Astrocyte of the spinal cord (primary cell): ENCODE measurements at regions not wholly inside any gene's neighbourhood (a gene's known extent, or its start where the extent isn't known, plus 50 kb on each side); places are given as distances from the start of the nearest gene placed in this dataset.

Experiments used
- DNase-seq: peaks from one replicate; pipeline ENCODE4 v3.0.0; 2011; ENCODE audit warnings: low read depth, low spot score
- H3K4me3 ChIP-seq: 2 replicates; pipeline ENCODE4 v1.5.1; 2011; ENCODE audit warnings: low read depth, mild to moderate bottlenecking, low read length, moderate library complexity
- CTCF ChIP-seq: IDR thresholded peaks from 2 replicates; pipeline ENCODE4 v1.5.1; 2012; ENCODE audit warnings: low read depth, mild to moderate bottlenecking, low read length, inconsistent platforms
- in situ Hi-C: cut with HindIII; loops from 2 replicates; pipeline ENCODE4 v1.10.0; 2017; ENCODE audit warnings: low sequenced_read_pairs

DNA sequence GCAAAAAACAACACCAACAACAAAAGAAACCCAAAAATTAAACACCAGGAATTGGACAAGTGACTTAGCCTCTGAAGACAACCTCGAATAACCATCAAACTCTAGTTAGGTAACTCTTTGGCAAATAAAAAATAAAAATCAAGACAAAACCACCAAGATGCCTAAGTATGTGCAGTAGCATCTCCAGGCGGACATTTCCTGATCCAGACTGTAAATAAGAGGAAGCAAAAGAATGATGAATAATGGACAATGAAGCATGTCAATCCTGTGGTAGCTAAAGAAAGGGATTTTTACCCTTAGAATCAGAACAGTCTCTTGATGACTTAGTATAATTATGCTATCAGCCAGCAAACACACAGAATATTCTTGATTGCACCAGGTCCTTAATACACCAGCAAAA, 276.7 kb upstream of the DIAPH2 start:
- no peak for TF ChIP-seq CTCF
- no peak for DNase-seq
- no peak overlapping the region for H3K4me3 ChIP-seq
- in situ Hi-C loops, result no loop called here

DNA sequence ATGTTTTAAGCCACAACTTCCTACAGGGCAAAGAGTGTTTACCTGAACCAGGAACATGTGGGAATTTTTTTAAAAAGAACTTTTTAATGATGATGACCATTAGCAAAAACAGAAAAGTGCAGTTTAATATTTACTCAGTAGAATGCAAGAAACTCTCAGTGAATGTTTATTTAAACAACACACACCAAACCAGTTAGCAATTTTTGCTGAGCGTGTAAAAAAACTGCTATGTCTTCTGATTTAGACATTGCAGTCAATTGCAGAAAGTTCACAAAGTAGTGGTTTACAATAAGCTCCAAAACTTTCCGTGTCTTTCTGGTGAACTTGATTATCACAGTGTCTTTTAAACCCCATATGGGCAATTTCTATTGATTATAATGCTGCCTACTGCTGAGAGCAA, 273.7 kb upstream of the DIAPH2 start:
- TF ChIP-seq CTCF, result no peak
- no peak for DNase-seq
- H3K4me3 ChIP-seq, result no peak overlapping the region
- in situ Hi-C loops, result no loop called here

DNA sequence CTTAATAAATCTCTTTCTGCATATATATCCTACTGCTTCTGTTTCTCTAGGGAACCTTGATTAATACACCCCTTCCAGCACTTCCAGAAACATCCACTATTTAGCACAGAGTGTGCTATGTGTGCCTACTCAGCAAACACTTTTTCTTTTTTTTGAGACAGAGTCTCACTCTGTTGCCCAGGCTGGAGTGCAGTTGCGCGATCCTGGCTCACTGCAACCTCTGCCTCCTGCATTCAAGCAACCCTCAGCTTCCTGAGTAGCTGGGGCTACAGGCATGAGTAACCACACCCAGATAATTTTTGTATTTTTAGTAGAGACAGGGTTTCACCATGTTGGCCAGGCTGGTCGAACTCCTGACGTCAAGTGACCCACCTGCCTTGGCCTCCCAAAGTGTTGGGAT, 266.9 kb upstream of the DIAPH2 start:
- TF ChIP-seq CTCF, result no peak
- no peak overlapping the region for H3K4me3 ChIP-seq
- no peak for DNase-seq
- in situ Hi-C loops, result no loop called here

DNA sequence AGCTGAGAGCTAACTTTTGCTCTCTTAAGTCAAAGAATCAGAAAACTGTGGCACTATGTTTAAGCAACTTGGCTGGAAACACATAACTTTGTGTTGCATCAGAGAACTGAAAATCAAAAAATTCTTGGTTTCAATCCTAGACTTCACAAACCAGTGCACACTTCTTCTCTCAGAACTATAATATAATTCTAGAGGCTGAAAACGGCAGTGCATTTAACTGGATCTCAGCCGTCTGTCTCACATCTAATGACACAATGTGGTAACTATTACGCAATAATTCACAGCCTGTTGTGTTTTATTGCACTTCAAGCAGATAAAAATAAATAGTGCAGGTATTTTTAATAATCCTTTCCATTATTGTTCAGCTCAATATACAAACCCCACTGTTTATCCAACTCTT, 260.6 kb upstream of the DIAPH2 start:
- TF ChIP-seq CTCF, result no peak
- no peak overlapping the region for H3K4me3 ChIP-seq
- in situ Hi-C loops, result no loop called here
- no peak for DNase-seq

GRCh38 chrX:96425200-96425599, 259.4 kb upstream of the DIAPH2 start:
- DNase-seq, result no peak
- no peak for TF ChIP-seq CTCF
- no peak overlapping the region for H3K4me3 ChIP-seq
- in situ Hi-C loops, result no loop called here

DNA sequence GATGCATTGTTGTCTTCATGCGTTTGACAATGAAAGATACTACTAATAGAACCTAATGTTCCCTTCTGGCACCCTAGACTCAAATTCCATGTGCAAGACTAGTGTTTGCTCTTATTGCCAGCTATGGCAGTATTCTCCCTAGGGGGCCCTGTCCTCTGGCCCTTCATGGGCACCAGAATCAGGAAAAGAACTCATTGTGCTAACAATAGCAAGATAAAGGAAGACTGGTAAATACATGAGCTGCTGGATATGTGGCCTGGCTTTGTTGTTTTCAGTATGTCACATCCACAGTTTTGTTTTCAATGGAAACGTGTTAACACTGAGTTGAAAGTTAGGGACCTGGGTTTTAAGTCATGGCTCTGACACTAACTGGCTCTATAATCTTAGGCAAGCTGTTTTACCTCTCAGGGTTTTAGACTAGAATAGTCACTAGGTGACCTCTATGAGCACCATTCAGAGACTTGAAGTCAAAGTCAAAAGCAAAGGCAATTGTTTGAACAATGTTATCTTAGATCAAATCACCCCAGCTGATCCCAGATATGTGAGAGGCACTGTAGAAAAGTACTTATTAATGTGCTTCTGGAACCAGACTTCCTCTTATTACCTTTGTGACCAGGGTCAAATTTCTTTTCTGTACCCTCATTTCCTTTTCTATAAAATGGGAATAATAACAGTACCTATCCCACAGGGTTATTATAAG, 253.7 kb upstream of the DIAPH2 start:
- TF ChIP-seq CTCF, result no peak
- no peak for DNase-seq
- in situ Hi-C loops, result no loop called here

More for the DNA sequence above, 253.7 kb upstream of the DIAPH2 start:
- H3K4me3 ChIP-seq, result no peak overlapping the region
